BE2C (cell line): ENCODE measurements at regions not wholly inside any gene's neighbourhood (a gene's known extent, or its start where the extent isn't known, plus 50 kb on each side); places are given as distances from the start of the nearest gene placed in this dataset.

Source experiments
- DNase-seq: peaks from one replicate; pipeline ENCODE4 v3.0.0-alpha.2; 2020
- H3K27me3 ChIP-seq: fragments of 250-450 bp; sonication (Bioruptor Pico); 2 replicates; pipeline ENCODE4 v1.5.1; 2020; ENCODE audit warnings: mild to moderate bottlenecking
- H3K36me3 ChIP-seq: fragments of 250-450 bp; sonication (Bioruptor Pico); 2 replicates; pipeline ENCODE4 v1.5.1; 2020; ENCODE audit warnings: mild to moderate bottlenecking
- H3K4me1 ChIP-seq: fragments of 250-450 bp; sonication (Bioruptor Pico); 2 replicates; pipeline ENCODE4 v1.5.1; 2020
- H3K4me3 ChIP-seq: 2 replicates; pipeline ENCODE4 v1.5.1; 2011; ENCODE audit warnings: low read depth, low read length
- H3K9me3 ChIP-seq: fragments of 250-450 bp; sonication (Bioruptor Pico); 2 replicates; pipeline ENCODE4 v1.5.1; 2020
- TF ChIP-seq, protein P1 (sequence below): IDR thresholded peaks from 2 replicates; pipeline ENCODE4 v1.5.1; 2012; ENCODE audit warnings: mild to moderate bottlenecking, low read depth, low read length

DNA sequence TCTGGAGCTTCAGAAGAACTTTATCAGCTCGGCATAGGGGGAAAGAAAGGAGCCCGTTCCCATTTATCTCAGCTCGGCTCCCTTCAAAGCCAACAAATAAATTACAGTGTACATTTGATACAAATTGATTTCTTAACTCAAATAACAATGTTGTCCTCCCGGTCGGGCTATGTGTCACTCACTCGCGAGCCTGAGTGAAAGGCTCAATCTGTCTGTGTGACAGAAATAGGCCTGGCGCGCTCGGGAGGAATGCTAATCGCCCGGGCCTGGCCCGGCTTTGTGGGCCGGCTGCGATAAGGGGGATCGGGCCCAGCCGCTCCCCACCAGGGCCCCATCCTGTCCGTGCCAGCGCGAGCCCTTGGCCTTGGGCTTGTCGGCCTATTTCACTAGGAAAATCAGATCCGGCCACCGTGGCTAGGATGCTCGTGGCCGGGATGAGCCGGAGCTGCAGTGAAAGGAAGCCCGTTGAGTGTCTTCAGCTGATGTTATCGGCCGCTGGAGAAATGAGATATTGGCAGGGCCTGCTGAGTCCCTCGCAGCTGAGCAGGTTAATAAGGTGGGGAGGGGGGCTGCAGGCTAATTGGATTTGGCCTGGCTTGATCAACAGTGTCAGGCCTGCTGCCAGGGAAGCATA lies 258.7 kb downstream of the IRX1 start:
- TF ChIP-seq, protein P1, sequence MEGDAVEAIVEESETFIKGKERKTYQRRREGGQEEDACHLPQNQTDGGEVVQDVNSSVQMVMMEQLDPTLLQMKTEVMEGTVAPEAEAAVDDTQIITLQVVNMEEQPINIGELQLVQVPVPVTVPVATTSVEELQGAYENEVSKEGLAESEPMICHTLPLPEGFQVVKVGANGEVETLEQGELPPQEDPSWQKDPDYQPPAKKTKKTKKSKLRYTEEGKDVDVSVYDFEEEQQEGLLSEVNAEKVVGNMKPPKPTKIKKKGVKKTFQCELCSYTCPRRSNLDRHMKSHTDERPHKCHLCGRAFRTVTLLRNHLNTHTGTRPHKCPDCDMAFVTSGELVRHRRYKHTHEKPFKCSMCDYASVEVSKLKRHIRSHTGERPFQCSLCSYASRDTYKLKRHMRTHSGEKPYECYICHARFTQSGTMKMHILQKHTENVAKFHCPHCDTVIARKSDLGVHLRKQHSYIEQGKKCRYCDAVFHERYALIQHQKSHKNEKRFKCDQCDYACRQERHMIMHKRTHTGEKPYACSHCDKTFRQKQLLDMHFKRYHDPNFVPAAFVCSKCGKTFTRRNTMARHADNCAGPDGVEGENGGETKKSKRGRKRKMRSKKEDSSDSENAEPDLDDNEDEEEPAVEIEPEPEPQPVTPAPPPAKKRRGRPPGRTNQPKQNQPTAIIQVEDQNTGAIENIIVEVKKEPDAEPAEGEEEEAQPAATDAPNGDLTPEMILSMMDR = no peak
- H3K4me1 ChIP-seq = no peaks in the 10 kb centered on the region
- DNase-seq = no peak
- no peaks in the 10 kb centered on the region for H3K36me3 ChIP-seq
- H3K4me3 ChIP-seq = no peak overlapping the region
- H3K9me3 ChIP-seq = no peaks in the 10 kb centered on the region; the same call in 1 of the 2 replicates
- H3K27me3 ChIP-seq = no peaks in the 10 kb centered on the region

- TF ChIP-seq, protein P1 = no peak
- H3K4me3 ChIP-seq = no peak overlapping the region
- H3K27me3 ChIP-seq = no peaks in the 10 kb centered on the region
- no peak for DNase-seq
- no peaks in the 10 kb centered on the region; the same call in 1 of the 2 replicates for H3K9me3 ChIP-seq
- H3K4me1 ChIP-seq = no peaks in the 10 kb centered on the region
- H3K36me3 ChIP-seq = no peaks in the 10 kb centered on the region
Observed at GRCh38 chr5:3856036-3856435, 260.4 kb downstream of the IRX1 start.

GRCh38 chr5:3858524-3858923 lies 262.9 kb downstream of the IRX1 start:
- H3K4me3 ChIP-seq = no peak overlapping the region
- H3K27me3 ChIP-seq = no peaks in the 10 kb centered on the region
- TF ChIP-seq, protein P1 = no peak
- no peak for DNase-seq
- no peaks in the 10 kb centered on the region; the same call in 1 of the 2 replicates for H3K9me3 ChIP-seq
- H3K36me3 ChIP-seq = no peaks in the 10 kb centered on the region
- no peaks in the 10 kb centered on the region for H3K4me1 ChIP-seq

- TF ChIP-seq, protein P1 = no peak
- H3K36me3 ChIP-seq = no peaks in the 10 kb centered on the region
- H3K27me3 ChIP-seq = no peaks in the 10 kb centered on the region
- H3K9me3 ChIP-seq = no peaks in the 10 kb centered on the region; the same call in 1 of the 2 replicates
- no peak overlapping the region for H3K4me3 ChIP-seq
- no peaks in the 10 kb centered on the region for H3K4me1 ChIP-seq
- no peak for DNase-seq
Observed at GRCh38 chr5:3862906-3863305, 267.3 kb downstream of the IRX1 start.

DNA sequence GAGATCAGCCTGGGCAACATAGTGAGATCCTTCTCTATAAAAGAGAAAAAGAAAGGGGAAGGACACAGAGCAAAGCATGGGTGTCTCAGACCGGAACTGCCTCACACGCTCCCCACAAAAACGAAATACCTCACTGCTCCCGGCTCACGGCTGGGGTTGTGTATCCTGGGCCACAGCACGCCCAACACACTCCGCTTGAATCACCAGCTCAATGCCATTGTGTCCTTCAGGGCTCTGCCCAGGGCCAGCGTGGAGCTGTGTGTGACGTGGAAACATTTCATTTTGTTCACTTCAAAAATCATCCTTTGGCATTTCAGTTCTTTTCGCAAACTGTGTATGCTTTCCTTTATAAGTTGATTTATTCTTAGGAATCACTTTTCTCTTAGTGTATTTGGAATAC lies 279.5 kb downstream of the IRX1 start:
- H3K36me3 ChIP-seq = no peaks in the 10 kb centered on the region
- no peak for DNase-seq
- H3K4me3 ChIP-seq = no peak overlapping the region

GRCh38 chr5:3878267-3878666 lies 282.6 kb downstream of the IRX1 start:
- Histone ChIP-seq H3K9me3 (no peaks in the 10 kb centered on the region; the same call in 1 of the 2 replicates), H3K27me3 (no peaks in the 10 kb centered on the region), H3K36me3 (no peaks in the 10 kb centered on the region), H3K4me1 (no peaks in the 10 kb centered on the region), H3K4me3 (no peak overlapping the region)
- TF ChIP-seq, protein P1 = no peak
- no peak for DNase-seq

More for the DNA sequence above, 279.5 kb downstream of the IRX1 start:
- Histone ChIP-seq H3K9me3 (no peaks in the 10 kb centered on the region; the same call in 1 of the 2 replicates), H3K27me3 (no peaks in the 10 kb centered on the region), H3K4me1 (no peaks in the 10 kb centered on the region)
- TF ChIP-seq, protein P1 = no peak
